NCI-H128 (cell line): ENCODE measurements at regions not wholly inside any gene's neighbourhood (a gene's known extent, or its start where the extent isn't known, plus 50 kb on each side); places are given as distances from the start of the nearest gene placed in this dataset.

ENCODE experiments used
- DNase-seq: peaks from one replicate; lab custom pipeline; 2025; ENCODE audit not compliant: unreplicated experiment; lab: John Stamatoyannopoulos, UW

DNA sequence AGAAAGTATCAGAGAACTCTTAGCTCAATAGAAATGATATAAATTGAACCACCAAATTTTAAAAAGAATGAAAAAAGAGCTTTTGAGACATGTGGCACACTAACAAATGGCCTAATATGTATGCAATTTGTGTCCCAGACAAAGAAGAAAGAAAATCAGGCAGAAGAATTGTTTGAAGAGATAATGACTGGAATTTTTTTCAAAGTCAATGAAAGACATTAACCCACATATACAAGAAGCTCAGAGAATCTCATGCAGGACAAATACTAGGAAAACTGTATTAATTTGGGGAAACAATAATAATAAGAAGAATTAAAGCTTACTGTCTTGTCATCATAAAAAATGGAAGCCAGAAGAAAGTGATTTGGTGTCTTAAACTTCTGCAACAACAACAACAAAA, 304.1 kb upstream of the RND3 start:
- DNase-seq, result no peak

DNA sequence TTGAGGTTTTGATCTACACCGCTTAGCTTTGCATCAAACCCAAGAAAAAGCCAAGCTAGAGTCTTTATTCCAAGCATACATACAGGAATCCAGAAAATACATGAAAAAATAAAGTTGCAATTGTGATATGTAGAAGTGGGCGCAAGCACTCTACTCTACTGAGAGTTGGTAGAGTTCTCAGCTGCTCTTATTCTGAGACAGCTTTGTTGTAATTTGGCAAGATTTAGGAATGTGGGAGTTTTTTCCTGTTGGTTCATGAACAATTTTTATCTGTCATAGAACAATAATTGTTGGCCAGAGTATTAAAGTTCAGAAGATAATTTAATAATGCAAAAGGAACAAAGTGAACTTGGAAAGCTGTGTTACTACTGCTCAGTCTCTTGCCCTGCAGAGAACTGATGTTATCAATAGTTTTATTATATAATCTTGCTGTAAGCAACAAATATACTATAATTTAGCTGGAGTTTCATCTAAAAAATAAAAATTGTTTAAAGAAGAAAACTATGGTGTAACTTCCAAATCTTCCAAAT, 302.0 kb upstream of the RND3 start:
- no peak for DNase-seq

DNA sequence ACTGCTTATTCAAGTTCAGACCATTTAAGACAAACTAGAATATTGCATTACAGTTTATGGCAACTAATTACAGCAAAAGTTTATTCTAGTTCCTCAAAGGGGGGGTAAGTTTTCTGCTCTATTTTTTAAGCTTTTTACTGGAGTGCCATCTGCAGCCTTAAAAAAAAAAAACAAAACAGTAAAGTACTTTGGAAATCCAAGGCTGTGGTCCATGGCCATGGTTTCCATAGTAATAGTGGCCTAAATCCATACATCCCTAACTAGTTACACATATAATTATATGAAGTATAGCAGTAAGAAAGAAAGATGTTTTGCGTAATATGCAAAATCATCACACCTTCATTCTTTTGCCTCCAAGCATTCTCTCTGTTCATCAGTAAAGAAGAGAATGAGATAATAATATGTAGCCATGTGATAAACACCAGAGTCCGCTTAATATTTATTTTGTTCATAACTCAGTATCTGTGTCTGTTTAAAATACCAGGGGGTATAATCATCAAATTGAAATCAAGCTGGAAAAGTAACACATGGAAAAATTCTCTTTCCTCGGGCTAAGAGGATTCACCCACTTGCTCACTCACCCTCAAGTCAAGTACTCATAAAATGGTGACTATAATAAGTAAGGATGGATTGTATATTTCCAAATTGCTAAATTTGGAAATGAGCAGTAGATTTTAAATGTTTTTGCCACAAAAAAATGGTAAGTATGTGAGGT, 301.1 kb upstream of the RND3 start:
- no peak for DNase-seq

DNA sequence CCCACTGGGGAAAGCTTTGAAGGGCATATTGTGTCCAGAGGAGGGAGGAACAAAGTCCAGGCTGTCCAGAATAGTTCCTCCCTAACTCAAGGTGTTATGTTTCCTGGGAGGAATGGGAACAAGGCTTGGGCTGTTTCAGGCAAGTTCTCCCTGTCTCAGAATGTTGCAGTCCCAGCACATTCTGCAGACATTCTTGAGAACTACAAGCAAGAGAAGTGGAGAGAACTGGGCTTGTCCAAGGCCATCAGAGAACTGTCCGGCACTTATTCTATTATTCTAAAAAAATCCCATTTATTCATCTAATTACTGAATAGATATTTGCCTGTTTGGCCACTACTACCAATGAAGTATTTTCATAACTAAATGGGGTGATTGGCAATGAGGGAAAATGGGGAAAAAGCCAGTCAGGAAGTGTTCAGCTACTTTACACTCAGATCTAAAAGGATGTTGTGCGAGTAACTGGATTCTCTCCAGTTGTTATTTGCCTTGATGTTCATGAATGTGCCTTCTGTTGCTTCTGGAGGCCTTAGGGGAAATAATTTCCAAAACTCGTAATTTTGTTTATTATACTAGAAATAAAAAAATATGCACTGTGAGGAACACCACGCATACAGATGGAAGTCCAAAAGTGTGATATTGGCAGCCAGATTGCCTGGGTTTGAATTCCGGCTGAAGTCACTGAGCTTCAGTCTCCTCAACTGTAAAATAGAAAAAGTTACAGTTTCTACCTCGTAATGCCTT, 300.1 kb upstream of the RND3 start:
- DNase-seq, result no peak

DNA sequence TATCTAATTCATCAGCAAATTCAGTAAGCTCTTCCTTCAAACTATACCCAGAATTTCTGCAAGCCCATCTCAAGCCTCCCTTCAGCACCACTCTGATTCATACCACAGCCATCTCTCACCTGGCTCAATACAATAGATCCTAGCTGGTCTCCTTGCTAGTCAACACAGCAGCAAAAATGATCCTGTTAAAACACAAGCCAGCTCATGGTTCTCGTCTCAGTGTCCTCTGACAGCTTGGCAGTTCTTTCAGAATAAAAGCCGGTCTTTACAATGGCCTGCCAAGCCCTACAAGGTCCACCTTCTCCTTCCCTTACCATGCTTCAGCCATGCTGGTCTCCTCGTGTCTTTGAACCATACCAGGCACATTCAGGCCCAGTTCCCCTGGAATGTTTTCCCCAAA, 296.9 kb upstream of the RND3 start:
- DNase-seq, result no peak

DNA sequence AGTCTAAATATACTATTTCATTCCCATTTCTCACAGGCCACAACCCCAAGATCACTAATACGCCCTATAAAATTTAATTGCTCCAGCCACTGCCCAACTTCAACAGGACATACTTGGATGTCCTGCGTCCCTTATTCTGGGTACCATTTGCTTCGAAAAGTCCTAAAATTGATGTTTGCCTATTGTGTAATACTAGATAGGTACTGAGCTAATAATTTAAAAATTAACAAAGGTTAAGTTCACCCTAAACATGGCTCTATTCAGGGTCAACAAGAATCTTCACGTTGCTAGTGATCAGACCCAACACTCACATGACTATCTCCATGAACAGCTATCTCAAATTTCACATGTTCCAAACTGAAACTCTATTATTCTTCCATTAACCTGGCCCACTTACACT, 296.4 kb upstream of the RND3 start:
- DNase-seq, result no peak

DNA sequence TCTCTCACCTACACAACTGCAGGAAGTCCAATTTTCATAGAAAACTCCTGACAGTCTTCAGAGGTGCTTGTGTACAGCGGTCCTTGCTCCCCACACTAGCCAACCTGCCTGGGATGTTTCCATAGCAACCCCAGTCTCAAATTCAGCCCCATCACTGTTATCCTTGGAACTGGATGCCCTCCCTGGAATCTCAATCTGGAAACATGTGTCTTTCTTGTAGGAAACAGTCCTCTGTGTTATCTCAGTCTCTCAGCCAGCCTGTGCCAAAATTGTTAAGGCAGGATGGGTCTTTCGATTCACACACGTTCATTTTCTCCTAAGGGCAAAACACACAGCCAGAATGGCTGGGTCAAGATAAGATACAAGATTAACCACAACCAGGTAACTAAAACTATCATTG, 295.5 kb upstream of the RND3 start:
- DNase-seq, result no peak

DNA sequence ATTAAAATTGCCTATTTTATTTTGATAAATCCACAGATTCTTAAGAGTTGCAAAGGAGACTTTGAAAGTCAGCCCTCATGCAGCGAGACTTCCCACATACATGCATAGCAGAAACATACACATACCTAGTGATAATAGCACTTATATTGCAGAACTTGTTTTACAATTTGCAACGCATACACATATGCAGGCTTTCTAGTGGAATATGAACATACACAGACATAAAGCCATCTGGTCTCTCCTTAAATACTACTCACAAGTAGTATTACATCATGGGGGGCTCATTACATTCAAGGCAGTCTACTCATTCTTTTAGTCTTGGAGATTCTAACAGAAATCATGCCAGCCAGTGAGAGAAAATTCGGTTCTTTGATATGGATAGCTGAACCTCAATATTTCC, 295.1 kb upstream of the RND3 start:
- no peak for DNase-seq

DNA sequence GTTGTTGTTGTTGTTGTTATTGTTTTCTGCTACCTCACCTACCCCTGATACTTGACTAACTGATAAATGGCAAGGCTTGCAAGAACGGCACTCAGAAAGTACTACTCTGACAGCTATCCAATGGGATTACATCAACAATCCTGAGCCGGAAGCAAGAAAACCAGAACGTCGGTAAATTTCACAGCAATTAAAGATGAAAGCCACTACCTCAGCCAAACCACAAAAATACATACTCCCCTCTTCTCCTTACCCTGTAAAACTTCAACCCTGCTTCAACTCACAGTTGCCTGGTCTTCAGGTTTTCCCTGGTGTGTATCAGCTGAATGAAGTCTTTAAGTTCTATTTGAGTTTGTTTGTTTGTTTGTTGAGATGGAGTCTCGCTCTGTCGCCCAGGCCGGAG, 293.7 kb upstream of the RND3 start:
- no peak for DNase-seq

DNA sequence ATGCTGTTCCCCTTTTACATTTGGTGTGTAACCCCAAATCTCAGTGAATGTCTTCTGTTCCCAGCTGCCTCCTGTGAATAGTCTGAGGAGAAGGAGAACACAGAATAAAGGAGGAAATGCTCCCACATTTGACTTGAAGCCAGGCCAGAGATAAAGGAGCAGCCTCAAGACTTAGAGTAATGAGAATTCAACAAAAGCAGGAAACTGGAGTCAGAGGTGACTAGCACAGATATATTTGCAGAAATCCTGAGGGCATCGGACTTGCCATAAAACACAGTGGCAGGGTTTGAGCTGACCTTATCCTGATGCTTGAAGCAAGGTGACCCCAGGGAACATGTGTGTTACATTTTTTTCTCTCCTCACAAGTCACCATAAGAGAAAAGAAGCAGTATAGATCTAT, 291.4 kb upstream of the RND3 start:
- no peak for DNase-seq

DNA sequence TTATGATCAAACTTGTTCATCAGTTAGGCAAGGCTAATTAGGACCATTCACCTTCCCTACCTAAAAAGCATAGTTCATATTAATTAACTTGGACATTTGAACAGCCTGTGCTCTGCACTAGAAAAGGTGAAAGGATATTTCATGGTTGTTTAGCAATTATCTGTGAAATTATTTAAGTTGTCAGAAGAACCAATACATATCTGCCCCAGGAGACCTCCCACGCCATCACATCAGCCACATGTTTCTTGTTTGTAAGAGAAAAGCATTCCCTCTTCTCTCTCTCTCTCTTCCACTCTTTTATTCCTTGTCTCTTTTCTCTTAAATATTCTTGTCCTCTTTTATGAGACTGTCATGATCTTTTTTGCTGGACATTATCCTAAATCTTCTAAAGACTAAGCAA, 282.0 kb upstream of the RND3 start:
- no peak for DNase-seq

DNA sequence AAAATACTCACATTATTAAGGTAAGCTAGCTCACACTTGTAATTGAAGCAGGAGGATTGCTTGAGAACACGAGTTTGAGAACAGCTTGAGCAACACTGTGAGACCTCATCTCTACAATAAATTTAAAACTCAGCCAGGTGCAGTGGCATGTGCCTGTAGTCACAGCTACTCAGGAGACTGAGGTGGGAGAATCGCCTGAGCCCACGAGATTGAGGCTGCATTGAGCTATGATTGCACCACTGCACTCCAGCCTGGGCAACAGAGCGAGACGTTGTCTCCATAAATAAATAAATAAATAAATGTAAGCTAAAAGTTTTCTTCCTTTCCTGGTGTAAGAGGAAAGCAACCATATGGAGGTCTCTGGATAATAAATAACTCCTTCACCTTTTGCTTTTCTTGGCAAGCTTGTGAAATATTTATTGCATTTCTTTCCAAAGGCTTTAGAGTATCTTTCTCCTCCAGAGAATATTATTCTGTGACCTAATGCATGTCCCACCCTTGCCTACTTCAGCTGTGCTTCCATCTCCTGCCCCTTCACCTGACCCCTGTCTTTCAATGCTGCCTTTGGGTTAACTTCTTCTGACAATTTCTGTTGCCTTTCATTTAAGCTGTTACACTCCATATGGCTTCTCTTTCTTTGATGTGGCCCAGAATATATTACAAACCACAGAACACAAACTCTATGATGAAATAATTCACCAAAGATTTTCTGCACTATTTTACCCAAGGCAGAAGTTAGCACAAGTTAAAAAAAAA, 280.7 kb upstream of the RND3 start:
- DNase-seq, result no peak

DNA sequence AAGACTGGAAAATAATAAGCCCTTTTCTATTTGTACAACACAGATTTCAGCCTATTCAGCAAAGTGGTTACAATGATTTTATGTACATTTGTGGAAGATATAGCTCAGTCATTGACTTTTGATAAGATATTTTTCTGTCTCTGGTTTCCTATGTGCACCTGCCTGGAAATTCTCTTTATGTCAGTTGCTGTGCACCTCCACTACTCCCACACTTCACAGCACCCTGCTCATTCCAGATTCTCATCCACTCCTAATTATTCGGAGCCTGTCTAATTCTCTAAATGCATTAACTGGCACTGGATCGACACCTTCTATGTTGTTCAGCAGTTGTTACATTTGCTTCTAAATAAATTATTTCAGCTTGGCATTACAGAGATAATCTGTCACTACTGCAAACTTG, 275.1 kb upstream of the RND3 start:
- no peak for DNase-seq

DNA sequence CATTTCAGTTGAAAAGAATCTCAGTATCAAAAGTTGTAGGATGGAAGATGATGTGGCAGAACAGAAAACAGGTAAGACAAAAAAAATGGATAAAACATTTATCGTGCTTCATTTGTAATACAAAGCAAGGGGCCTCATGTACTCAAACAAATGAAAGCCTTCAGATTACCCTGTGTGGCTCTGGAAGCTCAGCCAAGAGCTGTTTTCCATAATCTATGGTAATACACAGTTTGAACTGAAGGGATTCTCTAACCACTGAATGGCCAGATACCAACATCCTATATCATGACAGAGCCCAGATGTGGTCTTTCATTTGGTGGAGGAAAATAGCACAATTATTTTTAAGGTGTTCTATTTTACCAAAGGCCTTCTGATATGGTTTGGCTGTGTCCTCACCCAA, 272.1 kb upstream of the RND3 start:
- DNase-seq, result no peak

DNA sequence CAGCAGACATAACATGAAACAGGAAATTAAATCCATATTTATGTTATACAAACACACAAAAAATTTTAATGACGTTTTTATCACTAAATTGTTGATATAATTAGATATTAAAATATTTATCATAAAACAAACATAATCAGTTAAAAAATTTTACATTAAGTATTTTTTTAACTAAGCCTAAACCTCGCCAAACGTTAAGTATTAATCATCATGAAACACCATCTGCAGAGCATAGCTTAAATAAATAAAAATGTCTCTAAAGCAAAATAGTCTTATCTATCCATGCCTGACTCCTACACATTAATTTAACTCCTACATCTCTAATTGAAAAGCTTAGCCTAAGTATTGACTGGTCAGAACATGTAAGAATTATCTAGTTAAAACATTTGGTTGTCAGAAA, 271.6 kb upstream of the RND3 start:
- no peak for DNase-seq

DNA sequence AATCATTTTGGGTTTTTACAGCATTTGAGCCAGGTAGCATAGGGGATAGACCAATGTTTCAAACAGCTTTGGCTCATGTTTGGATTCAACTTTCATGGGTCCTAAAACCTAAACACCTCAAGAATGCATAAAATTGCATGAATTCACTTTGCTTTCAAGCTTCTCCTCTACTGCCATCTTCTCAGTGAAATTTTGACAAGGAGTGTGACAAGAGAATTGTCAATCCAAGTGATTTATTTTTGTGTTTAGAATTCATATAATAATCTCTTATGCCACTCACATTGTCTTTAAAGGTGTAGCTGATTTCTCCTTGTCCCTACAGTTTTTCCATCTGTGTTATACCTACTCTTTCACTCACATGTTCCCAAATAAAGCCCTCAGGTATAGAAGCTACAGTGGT, 264.8 kb upstream of the RND3 start:
- no peak for DNase-seq

DNA sequence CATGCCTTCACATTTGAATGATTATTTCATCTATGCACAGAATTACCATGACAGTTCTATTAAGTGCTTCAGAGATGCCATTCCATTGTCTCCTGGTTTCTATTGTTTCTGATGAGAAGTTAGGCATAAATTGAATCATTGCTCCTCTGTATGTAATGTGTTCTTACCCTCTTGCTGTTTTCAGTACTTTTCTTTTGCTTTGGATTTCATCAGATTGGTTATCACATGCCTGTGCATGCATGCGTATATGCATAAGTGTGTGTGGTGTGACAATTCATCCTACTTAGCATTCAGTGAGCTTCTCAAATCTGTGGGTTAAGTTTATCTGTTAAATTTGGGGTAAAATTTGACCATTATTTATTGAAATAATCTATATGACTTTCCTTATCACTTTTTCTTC, 263.3 kb upstream of the RND3 start:
- DNase-seq, result no peak

DNA sequence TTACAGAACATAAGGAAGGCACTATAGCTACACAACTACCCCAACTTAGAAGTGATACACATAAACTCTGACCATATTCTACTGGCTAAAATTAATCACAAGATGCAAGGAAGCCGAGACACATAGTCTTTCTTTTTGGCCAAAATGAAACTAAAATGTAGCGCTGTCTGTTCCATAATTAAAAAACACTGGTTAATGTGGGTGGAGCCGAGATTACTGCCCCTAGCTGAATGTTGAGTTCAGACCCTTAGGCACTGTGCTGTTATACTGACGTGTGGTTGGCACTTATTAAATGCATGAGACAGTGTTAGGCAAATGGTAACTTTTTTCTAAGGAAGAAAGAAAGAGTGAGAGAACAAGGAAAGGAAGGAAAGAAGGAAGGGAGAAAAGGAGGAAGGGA, 254.6 kb upstream of the RND3 start:
- no peak for DNase-seq

DNA sequence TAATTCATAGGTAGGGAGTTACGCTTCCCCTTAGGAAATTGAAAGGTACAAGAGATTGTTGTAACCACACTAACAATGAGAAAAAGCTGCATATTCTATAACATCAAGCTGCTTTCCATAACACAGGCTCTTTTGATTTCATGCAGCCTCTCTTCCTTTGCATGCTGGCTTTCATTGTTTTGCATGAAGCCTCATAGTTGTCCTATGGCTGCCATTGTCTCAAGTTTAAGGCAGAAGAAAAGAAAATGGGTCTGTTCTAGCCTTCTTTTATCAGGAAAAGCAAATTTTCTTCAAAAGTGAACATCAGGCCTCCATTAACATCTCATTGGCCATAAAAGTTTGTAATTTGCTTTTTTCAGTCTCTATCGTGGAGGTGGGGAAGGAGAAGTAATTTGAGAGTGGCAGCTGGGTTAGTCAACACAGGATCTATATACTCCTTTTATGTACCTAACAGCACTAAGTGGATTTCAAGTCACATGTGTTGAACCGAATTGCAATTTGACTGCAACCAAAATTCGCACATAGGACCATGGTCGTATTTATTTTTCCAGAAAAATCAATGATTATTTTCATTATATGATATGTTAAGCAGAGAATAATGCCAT, 248.5 kb upstream of the RND3 start:
- DNase-seq, result no peak

DNA sequence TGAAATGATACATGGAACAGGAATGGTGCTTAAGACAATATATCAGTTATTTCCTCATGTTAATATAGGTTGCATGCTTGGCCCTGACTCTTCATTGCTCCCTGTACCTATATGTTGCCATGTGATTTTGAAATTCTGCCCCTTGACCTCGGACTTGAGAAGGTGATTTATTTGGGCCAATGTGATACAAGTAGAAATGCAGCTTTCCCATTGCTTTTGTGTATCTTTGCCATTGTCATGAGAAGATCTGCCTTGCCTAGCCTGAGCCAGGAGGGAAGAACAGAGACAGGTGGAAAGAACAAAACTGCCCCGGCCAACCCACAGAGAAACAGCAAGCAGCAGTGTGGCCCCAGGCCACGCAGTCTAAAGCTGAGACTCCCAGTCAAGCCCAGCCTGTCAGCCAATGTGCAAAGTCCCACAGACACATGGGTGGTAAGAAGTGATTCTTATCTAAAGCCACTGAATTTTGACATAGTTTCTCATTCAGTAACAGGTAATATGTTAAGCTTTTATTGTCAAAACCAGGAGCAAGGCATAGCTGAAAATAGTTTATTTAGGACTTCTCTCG, 245.7 kb upstream of the RND3 start:
- no peak for DNase-seq

DNA sequence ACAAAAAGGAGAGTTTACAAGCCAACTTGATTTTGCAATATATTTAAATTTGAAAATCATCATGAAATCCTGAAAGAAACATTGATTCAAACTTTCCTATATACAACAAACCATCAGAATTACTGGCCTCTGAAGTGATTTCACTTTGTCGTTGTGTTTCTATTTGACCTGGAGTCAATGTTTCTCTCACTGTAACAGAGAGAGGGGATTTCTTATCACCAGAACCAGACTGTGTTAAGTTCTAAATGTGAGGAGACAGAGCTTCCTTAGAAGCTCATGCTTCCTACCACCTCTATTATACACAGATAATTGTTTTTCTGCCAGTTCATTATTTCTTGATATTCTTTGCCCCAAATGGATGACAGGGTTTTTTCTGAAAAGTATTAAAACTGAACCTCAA, 245.0 kb upstream of the RND3 start:
- no peak for DNase-seq
